Parathyroid adenoma (tissue), 2 donors: ENCODE measurements at regions not wholly inside any gene's neighbourhood (a gene's known extent, or its start where the extent isn't known, plus 50 kb on each side); places are given as distances from the start of the nearest gene placed in this dataset.

Experiments used
- H2AFZ ChIP-seq: fragments of 300-600 bp; sonication (generic); one replicate; pipeline ENCODE4 v1.7.0; 2017; ENCODE audit warnings: antibody characterized with exemption, mild to moderate bottlenecking
- H3K27ac ChIP-seq: fragments of 300-600 bp; sonication (generic); one replicate; pipeline ENCODE4 v1.7.0; 2017
- H3K27me3 ChIP-seq: fragments of 300-600 bp; sonication (generic); one replicate; pipeline ENCODE4 v1.7.0; 2017; ENCODE audit warnings: low read length; ENCODE audit not compliant: control insufficient read depth, insufficient read depth
- H3K36me3 ChIP-seq: fragments of 300-600 bp; sonication (generic); one replicate; pipeline ENCODE4 v1.7.0; 2017; ENCODE audit warnings: low read length; ENCODE audit not compliant: control insufficient read depth, insufficient read depth
- H3K4me1 ChIP-seq: fragments of 300-600 bp; sonication (generic); one replicate; pipeline ENCODE4 v1.7.0; 2017; ENCODE audit warnings: control low read depth
- H3K4me2 ChIP-seq: fragments of 300-600 bp; sonication (generic); one replicate; pipeline ENCODE4 v1.7.0; 2017; ENCODE audit warnings: low read length
- H3K4me3 ChIP-seq: fragments of 300-600 bp; sonication (generic); one replicate; pipeline ENCODE4 v1.7.0; 2017; ENCODE audit warnings: low read depth, low read length
- H3K79me2 ChIP-seq: fragments of 300-600 bp; sonication (generic); one replicate; pipeline ENCODE4 v1.7.0; 2017; ENCODE audit warnings: control low read depth
- H3K9ac ChIP-seq: fragments of 300-600 bp; sonication (generic); one replicate; pipeline ENCODE4 v1.7.0; 2017; ENCODE audit warnings: mild to moderate bottlenecking
- H3K9me3 ChIP-seq: fragments of 300-600 bp; sonication (generic); one replicate; pipeline ENCODE4 v1.7.0; 2017; ENCODE audit warnings: low read length; ENCODE audit not compliant: control insufficient read depth
- TF ChIP-seq, protein P1 (sequence below): fragments of 300-600 bp; sonication (generic); IDR thresholded peaks from one replicate; pipeline ENCODE4 v1.7.0; 2017; ENCODE audit warnings: antibody characterized with exemption, mild to moderate bottlenecking
- donor health status: primary hyperparathyroidism.

DNA sequence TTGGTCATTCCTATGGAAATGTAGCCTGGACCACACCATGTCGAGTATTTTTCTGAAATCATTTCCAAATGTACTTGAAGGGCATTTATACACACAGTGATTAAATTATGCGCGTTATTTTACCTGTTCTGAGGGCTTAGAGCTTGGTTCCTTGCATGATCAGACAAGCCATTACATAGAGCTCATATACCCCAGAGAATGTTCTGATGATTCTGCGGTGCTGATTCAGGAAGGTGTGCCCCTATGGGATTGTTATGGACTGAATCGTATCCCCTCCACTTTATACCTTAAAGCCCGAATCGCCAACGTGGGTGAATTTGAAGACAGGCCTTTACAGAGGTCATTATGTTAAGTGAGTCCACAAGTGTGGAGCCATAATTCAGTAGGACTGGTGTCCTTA is 848.9 kb downstream of the TRIML1 start:
- Histone ChIP-seq H3K79me2 (no peaks in the 10 kb centered on the region), H3K27ac (no peak overlapping the region), H3K27me3 (no peaks in the 10 kb centered on the region), H3K4me3 (no peak overlapping the region), H3K36me3 (peaks cover 4% of the 10 kb centered on the region), H3K4me2 (no peak overlapping the region), H3K4me1 (no peaks in the 10 kb centered on the region), H3K9me3 (no peaks in the 10 kb centered on the region), H3K9ac (no peak overlapping the region), H2AFZ (no peak overlapping the region)
- TF ChIP-seq, protein P1, sequence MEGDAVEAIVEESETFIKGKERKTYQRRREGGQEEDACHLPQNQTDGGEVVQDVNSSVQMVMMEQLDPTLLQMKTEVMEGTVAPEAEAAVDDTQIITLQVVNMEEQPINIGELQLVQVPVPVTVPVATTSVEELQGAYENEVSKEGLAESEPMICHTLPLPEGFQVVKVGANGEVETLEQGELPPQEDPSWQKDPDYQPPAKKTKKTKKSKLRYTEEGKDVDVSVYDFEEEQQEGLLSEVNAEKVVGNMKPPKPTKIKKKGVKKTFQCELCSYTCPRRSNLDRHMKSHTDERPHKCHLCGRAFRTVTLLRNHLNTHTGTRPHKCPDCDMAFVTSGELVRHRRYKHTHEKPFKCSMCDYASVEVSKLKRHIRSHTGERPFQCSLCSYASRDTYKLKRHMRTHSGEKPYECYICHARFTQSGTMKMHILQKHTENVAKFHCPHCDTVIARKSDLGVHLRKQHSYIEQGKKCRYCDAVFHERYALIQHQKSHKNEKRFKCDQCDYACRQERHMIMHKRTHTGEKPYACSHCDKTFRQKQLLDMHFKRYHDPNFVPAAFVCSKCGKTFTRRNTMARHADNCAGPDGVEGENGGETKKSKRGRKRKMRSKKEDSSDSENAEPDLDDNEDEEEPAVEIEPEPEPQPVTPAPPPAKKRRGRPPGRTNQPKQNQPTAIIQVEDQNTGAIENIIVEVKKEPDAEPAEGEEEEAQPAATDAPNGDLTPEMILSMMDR: no peak

DNA sequence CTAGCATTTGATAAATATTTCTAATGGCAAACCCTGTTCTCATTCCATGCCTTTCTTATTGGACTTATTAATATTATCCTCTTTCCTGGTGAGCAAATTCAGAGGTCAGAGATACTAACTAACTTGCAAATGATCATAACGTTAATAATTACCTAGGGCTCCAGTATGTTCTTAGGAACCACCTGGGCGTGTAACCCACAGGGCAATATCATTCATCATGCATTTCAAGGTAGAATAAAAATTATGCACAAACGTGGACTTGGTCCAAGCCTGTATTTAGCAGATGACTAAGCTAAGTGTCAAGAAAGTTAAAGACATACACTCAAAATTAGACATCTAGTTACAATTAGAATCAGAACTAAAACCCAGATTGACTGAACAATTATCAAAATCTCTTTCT is 850.1 kb downstream of the TRIML1 start:
- peaks cover 4% of the 10 kb centered on the region for H3K36me3 ChIP-seq
- no peaks in the 10 kb centered on the region for H3K79me2 ChIP-seq
- no peak overlapping the region for H2AFZ ChIP-seq
- TF ChIP-seq, protein P1: no peak
- no peak overlapping the region for H3K9ac ChIP-seq
- no peaks in the 10 kb centered on the region for H3K27me3 ChIP-seq
- H3K4me3 ChIP-seq: no peak overlapping the region
- no peak overlapping the region for H3K27ac ChIP-seq
- H3K9me3 ChIP-seq: no peaks in the 10 kb centered on the region
- H3K4me2 ChIP-seq: no peak overlapping the region
- no peaks in the 10 kb centered on the region for H3K4me1 ChIP-seq

DNA sequence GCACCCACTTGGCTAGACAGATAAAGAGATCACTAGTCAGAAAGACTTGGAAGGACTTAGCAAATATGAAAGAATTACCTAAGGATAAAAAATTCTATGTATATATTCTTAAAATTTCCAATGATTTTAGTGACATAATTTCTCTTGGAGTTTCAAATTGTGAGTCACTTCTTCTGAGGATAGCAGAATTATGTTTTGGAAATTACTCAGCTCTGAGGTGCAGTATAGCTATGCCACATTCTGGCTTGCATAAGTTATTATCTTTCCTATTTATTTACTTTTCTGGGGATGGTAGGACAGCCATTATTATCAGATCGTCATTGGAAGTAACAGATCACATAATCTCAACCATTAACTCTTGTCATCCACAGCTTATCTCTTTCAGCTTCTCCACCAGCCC is 853.5 kb downstream of the TRIML1 start:
- no peaks in the 10 kb centered on the region for H3K4me1 ChIP-seq
- H3K9ac ChIP-seq: no peak overlapping the region
- H3K36me3 ChIP-seq: no peaks in the 10 kb centered on the region
- no peak overlapping the region for H2AFZ ChIP-seq
- no peak overlapping the region for H3K4me2 ChIP-seq
- no peak overlapping the region for H3K27ac ChIP-seq
- no peaks in the 10 kb centered on the region for H3K27me3 ChIP-seq
- H3K4me3 ChIP-seq: no peak overlapping the region
- no peaks in the 10 kb centered on the region for H3K79me2 ChIP-seq
- H3K9me3 ChIP-seq: no peaks in the 10 kb centered on the region
- TF ChIP-seq, protein P1: no peak

DNA sequence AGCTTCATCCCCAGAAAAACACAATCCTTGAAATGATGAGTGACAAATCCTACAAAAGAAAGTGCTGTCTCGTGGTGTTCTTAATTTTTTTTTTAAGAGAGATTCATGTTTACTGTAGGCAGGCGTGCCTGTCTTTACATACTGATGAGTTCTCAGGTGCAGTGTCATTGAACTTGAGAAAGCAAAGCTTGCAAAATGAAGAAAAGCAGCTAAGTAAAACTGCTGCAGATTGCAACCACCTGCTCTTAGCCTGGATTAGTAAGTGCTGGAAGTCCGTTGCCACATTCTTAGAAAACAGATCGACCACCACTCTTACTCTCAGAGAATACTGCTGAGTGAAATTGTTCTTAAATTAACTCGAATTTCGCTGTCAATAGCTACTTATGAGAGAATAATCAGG is 854.6 kb downstream of the TRIML1 start:
- H3K4me1 ChIP-seq: no peaks in the 10 kb centered on the region
- no peaks in the 10 kb centered on the region for H3K9me3 ChIP-seq
- no peaks in the 10 kb centered on the region for H3K79me2 ChIP-seq
- TF ChIP-seq, protein P1: no peak
- H3K27me3 ChIP-seq: no peaks in the 10 kb centered on the region
- H2AFZ ChIP-seq: no peak overlapping the region
- no peak overlapping the region for H3K27ac ChIP-seq
- no peaks in the 10 kb centered on the region for H3K36me3 ChIP-seq
- H3K4me2 ChIP-seq: no peak overlapping the region
- H3K9ac ChIP-seq: no peak overlapping the region
- no peak overlapping the region for H3K4me3 ChIP-seq

DNA sequence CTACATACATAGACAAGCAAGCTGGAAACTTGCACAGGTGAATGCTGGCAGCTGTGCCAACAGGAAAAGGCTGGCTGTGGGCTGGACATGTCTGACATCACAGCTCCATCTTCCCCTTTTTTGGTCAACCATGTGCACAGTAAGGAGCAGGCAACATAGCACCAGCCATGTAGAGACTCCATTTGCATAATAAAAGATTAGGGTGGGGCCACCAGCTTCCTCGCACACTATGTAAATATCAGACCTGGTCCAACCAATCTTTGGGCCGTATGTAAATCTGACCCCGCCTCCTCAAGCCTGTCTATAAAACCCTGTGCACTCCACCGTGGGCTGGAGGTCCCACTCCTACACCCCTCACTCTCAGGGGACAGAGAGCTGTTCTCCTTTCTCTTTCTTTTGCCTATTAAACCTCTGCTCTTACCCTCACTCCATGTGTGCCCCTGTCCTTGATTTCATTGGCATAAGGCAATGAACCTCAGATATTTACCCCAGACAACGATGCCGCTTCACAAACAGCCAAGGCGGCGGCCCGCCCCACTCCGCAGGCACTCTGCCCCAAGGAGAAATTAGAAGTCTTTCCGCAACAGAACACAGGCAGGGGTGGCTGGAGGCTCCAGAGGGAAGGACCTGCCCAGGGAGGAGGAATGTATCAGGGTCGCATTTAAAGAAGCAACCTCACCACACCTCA is 862.2 kb downstream of the TRIML1 start:
- H3K4me3 ChIP-seq: no peak overlapping the region
- no peak overlapping the region for H2AFZ ChIP-seq
- no peaks in the 10 kb centered on the region for H3K27me3 ChIP-seq
- no peaks in the 10 kb centered on the region for H3K36me3 ChIP-seq
- H3K4me2 ChIP-seq: no peak overlapping the region
- no peak overlapping the region for H3K9ac ChIP-seq
- TF ChIP-seq, protein P1: no peak
- H3K27ac ChIP-seq: no peak overlapping the region
- no peaks in the 10 kb centered on the region for H3K79me2 ChIP-seq
- H3K4me1 ChIP-seq: no peaks in the 10 kb centered on the region
- no peaks in the 10 kb centered on the region for H3K9me3 ChIP-seq
